Natural killer cell treated with Interleukin-12 subunit alpha and Interleukin-12 subunit beta and Interleukin-15 and Interleukin-18, amount 100 ng/mL, for 72 hours (primary cell): ENCODE measurements at regions not wholly inside any gene's neighbourhood (a gene's known extent, or its start where the extent isn't known, plus 50 kb on each side); places are given as distances from the start of the nearest gene placed in this dataset.

Experiments
- ATAC-seq, 2 donors: fragments of 150-1000 bp; cut with Tn5 transposase in 1 of 2; sonication (Bioruptor Pico), chemical (Tn5 transposase) in 1 of 2; 2 replicates each; pipeline ENCODE4 v1.10.0; 2021
- DNase-seq: peaks from one replicate; pipeline ENCODE4 v3.0.0; 2022; ENCODE audit warnings: low spot score
- H3K27ac Mint-ChIP-seq, 2 donors: 1 replicate in 1 of 2; 2 replicates in 1 of 2; pipeline ENCODE4 v1.8.0; 2022; ENCODE audit warnings: mixed read lengths in 2 of 2, mild to moderate bottlenecking in 1 of 2, moderate library complexity in 1 of 2
- H3K27me3 Mint-ChIP-seq, 2 donors: 1 replicate in 1 of 2; 2 replicates in 1 of 2; pipeline ENCODE4 v1.8.0; 2022; ENCODE audit warnings: mixed read lengths in 2 of 2
- H3K36me3 Mint-ChIP-seq: one replicate; pipeline ENCODE4 v1.8.0; 2022; ENCODE audit warnings: mixed read lengths
- H3K4me1 Mint-ChIP-seq, 2 donors: 1 replicate in 1 of 2; 2 replicates in 1 of 2; pipeline ENCODE4 v1.8.0; 2022; ENCODE audit warnings: low read depth in 2 of 2, mixed read lengths in 2 of 2, mild to moderate bottlenecking in 1 of 2
- H3K4me3 Mint-ChIP-seq: one replicate; pipeline ENCODE4 v1.8.0; 2022; ENCODE audit warnings: mixed read lengths
- H3K9me3 Mint-ChIP-seq: 2 replicates; pipeline ENCODE4 v1.8.0; 2022; ENCODE audit warnings: mixed read lengths

DNA sequence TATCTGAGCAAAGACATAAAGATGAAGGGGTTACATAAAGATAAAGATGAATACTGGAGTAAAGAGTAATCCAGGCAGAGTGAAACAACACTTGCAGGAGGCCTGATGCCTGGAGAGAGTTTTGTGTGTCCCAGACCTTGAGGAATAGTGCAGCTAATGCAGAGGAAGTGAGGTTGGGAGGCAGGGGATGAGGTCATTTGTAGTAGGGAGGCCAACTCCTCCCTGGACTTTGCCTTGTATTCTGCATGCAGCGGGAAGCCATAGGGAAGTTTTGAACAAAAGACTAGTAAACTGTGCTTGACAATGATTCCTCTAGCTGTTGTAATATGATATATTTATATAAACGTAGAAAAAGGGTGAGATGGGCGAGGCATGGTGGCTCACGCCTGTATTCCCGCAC is 356.6 kb downstream of the KCNJ2 start:
- H3K9me3 Mint-ChIP-seq, result peaks cover 11% of the 10 kb centered on the region
- H3K27me3 Mint-ChIP-seq, result no peaks in the 10 kb centered on the region
- ATAC-seq (no peak), DNase-seq (no peak)
- H3K36me3 Mint-ChIP-seq, result no peaks in the 10 kb centered on the region
- H3K4me3 Mint-ChIP-seq, result no peak overlapping the region
- no peaks in the 10 kb centered on the region for H3K4me1 Mint-ChIP-seq
- no peak overlapping the region for H3K27ac Mint-ChIP-seq

DNA sequence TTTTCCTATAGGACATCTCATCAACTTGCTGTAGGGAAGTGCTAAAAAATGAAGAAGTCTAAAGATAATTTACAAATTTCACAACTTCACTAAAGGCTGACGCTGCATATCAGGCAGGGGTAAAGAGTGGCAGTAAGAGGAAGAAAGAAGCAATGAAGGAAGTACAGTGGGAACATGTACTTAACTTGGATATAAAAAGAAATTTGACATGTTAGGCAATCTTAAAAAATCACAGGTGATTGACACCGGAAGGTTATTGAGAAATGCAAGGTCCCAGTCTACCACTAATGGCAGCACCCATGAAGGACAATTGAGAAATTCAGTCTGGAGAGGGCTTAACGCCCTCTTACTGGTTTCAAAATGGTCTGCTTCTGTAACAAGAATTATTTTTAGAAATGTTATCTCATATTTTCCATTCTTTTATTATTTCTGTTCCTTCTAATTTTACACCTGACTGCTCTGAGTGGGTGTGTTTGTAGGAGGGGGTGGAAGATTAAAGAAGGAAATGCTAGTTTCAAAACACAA is 358.1 kb downstream of the KCNJ2 start:
- Mint-ChIP-seq H3K4me1 (no peaks in the 10 kb centered on the region), H3K36me3 (no peaks in the 10 kb centered on the region), H3K27me3 (no peaks in the 10 kb centered on the region), H3K9me3 (peaks cover 8% of the 10 kb centered on the region), H3K4me3 (no peak overlapping the region), H3K27ac (no peak overlapping the region)
- DNase-seq (no peak), ATAC-seq (no peak)

- Mint-ChIP-seq H3K27ac (no peak overlapping the region), H3K4me1 (no peaks in the 10 kb centered on the region), H3K4me3 (no peak overlapping the region), H3K27me3 (no peaks in the 10 kb centered on the region), H3K9me3 (peaks cover 3% of the 10 kb centered on the region), H3K36me3 (no peaks in the 10 kb centered on the region)
- ATAC-seq, result no peak
- DNase-seq, result no peak
Observed at GRCh38 chr17:70533427-70533826, 364.1 kb downstream of the KCNJ2 start.

DNA sequence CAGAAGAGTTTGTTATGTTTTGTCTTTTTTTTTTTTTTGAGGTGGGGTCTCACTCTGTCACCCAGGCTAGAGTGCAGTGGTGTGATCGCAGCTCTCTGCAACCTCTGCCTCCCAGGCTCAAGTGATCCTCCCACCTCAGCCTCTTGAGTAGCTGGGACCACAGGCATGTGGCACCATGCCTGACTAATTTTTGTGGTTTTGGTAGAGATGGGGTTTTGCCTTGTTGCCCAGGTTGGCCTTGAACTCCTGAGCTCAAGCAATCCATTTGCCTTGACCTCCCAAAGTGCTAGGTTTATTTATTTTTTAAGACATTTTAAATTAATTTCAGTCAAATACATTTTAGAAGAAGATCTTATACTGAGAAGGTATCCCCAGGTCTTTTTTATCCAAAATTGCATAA is 366.7 kb downstream of the KCNJ2 start:
- H3K4me3 Mint-ChIP-seq, result no peak overlapping the region
- DNase-seq (no peak), ATAC-seq (no peak)
- H3K9me3 Mint-ChIP-seq, result peaks cover 3% of the 10 kb centered on the region
- no peaks in the 10 kb centered on the region for H3K4me1 Mint-ChIP-seq
- no peaks in the 10 kb centered on the region for H3K27me3 Mint-ChIP-seq
- H3K27ac Mint-ChIP-seq, result no peak overlapping the region
- H3K36me3 Mint-ChIP-seq, result no peaks in the 10 kb centered on the region

GRCh38 chr17:70539132-70539924 is 370.0 kb downstream of the KCNJ2 start:
- H3K27me3 Mint-ChIP-seq, result no peaks in the 10 kb centered on the region
- peaks cover 4% of the 10 kb centered on the region for H3K9me3 Mint-ChIP-seq
- no peaks in the 10 kb centered on the region for H3K36me3 Mint-ChIP-seq
- no peak overlapping the region for H3K4me3 Mint-ChIP-seq
- H3K27ac Mint-ChIP-seq, result no peak overlapping the region
- ATAC-seq, result no peak
- no peak for DNase-seq
- H3K4me1 Mint-ChIP-seq, result no peaks in the 10 kb centered on the region

DNA sequence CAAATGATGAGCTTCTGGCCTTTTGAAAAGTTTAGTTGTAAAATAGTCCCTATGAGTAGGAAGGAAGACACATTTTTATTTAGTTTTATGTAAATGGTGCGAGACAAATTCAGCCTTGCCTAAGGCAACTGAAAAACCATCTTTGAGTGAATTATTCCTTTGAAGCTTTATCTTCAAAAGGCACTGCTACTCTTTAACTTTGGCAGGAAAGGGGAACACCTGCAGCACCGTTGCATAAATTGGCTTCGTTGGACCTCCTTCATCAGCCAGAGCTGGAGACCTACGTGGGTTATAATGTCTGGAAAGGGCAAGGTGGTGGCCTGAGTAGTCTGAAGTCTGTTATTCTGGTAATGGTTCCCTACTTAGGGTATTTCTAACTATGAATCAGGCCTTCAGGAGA is 373.5 kb downstream of the KCNJ2 start:
- Mint-ChIP-seq H3K27ac (no peak overlapping the region), H3K27me3 (no peaks in the 10 kb centered on the region), H3K4me3 (no peak overlapping the region), H3K4me1 (no peaks in the 10 kb centered on the region), H3K36me3 (no peaks in the 10 kb centered on the region), H3K9me3 (peaks cover 4% of the 10 kb centered on the region)
- ATAC-seq (no peak), DNase-seq (no peak)

GRCh38 chr17:70544317-70544716 is 375.0 kb downstream of the KCNJ2 start:
- no peak overlapping the region for H3K4me3 Mint-ChIP-seq
- no peak overlapping the region for H3K27ac Mint-ChIP-seq
- no peaks in the 10 kb centered on the region for H3K4me1 Mint-ChIP-seq
- H3K9me3 Mint-ChIP-seq, result peaks cover 4% of the 10 kb centered on the region
- no peak for ATAC-seq
- H3K27me3 Mint-ChIP-seq, result no peaks in the 10 kb centered on the region
- no peaks in the 10 kb centered on the region for H3K36me3 Mint-ChIP-seq
- no peak for DNase-seq

- Mint-ChIP-seq H3K27ac (no peak overlapping the region), H3K36me3 (no peaks in the 10 kb centered on the region), H3K9me3 (peaks cover 4% of the 10 kb centered on the region), H3K4me3 (no peak overlapping the region), H3K27me3 (no peaks in the 10 kb centered on the region), H3K4me1 (no peaks in the 10 kb centered on the region)
- ATAC-seq, result no peak
- DNase-seq, result no peak
Observed at GRCh38 chr17:70552230-70552981, 383.1 kb downstream of the KCNJ2 start.

DNA sequence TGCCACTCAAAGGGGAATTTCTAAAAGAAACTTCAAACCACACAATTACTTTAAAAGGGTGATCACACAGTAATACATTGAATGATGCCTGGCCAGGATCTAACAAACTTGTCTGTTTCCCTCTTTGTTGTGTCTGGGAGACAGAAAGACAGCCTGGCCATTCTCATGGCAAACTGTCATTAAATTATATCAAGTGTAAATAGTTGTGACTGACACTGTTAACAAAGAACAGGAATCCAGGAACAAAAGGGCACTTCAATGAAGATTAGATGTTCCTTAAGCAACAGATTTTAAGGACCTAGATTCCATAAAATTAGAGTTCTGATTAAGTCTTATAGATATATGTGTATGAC is 383.6 kb downstream of the KCNJ2 start:
- no peaks in the 10 kb centered on the region for H3K4me1 Mint-ChIP-seq
- ATAC-seq, result no peak
- no peaks in the 10 kb centered on the region for H3K27me3 Mint-ChIP-seq
- no peak overlapping the region for H3K27ac Mint-ChIP-seq
- H3K9me3 Mint-ChIP-seq, result peaks cover 4% of the 10 kb centered on the region
- DNase-seq, result no peak
- H3K4me3 Mint-ChIP-seq, result no peak overlapping the region
- H3K36me3 Mint-ChIP-seq, result no peaks in the 10 kb centered on the region

GRCh38 chr17:70555723-70556122 is 386.4 kb downstream of the KCNJ2 start:
- Mint-ChIP-seq H3K4me3 (no peak overlapping the region), H3K27me3 (no peaks in the 10 kb centered on the region), H3K36me3 (no peaks in the 10 kb centered on the region), H3K9me3 (peaks cover 6% of the 10 kb centered on the region), H3K4me1 (no peaks in the 10 kb centered on the region), H3K27ac (no peak overlapping the region)
- ATAC-seq (no peak), DNase-seq (no peak)

GRCh38 chr17:70558821-70559220 is 389.5 kb downstream of the KCNJ2 start:
- ATAC-seq, result no peak
- H3K27ac Mint-ChIP-seq, result no peak overlapping the region
- H3K36me3 Mint-ChIP-seq, result no peaks in the 10 kb centered on the region
- H3K4me1 Mint-ChIP-seq, result no peaks in the 10 kb centered on the region
- no peaks in the 10 kb centered on the region for H3K27me3 Mint-ChIP-seq
- no peak for DNase-seq
- H3K4me3 Mint-ChIP-seq, result no peak overlapping the region
- peaks cover 4% of the 10 kb centered on the region for H3K9me3 Mint-ChIP-seq

GRCh38 chr17:70560471-70560870 is 391.1 kb downstream of the KCNJ2 start:
- ATAC-seq (no peak), DNase-seq (no peak)
- Mint-ChIP-seq H3K9me3 (peaks cover 4% of the 10 kb centered on the region), H3K4me1 (no peaks in the 10 kb centered on the region), H3K27ac (no peak overlapping the region), H3K27me3 (no peaks in the 10 kb centered on the region), H3K36me3 (no peaks in the 10 kb centered on the region), H3K4me3 (no peak overlapping the region)

GRCh38 chr17:70562137-70562536 is 392.8 kb downstream of the KCNJ2 start:
- Mint-ChIP-seq H3K4me3 (no peak overlapping the region), H3K27ac (no peak overlapping the region), H3K27me3 (no peaks in the 10 kb centered on the region), H3K9me3 (peaks cover 5% of the 10 kb centered on the region), H3K4me1 (no peaks in the 10 kb centered on the region), H3K36me3 (no peaks in the 10 kb centered on the region)
- ATAC-seq (no peak), DNase-seq (no peak)

DNA sequence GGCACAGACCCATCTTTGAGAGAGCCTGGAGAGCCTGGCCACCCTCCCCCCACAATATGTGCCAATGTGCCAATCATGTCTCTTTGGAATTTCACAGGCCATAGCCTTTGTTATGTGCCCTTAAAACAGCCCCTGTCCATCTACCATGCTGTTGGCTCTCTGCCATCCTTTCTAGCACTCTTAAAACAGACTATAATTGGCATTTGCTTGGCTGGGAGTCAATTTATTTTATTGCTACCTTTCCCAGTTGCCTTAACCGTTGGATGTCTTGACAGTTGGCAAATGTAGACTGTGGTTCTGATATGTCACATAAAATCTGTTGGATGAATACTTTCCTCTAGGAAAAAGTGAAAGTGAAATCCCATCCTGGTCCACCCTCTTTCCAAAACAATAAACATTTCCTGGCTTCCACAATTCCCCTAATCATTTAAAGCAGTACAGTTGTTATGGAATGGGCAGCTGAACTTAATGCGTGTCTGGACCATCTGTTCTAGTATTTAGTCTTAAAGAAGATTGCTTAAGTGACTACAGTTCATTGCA is 394.0 kb downstream of the KCNJ2 start:
- Mint-ChIP-seq H3K27ac (no peak overlapping the region), H3K4me1 (no peaks in the 10 kb centered on the region), H3K27me3 (no peaks in the 10 kb centered on the region), H3K36me3 (no peaks in the 10 kb centered on the region), H3K4me3 (no peak overlapping the region), H3K9me3 (peaks cover 6% of the 10 kb centered on the region)
- ATAC-seq (no peak), DNase-seq (no peak)
